ENCODE measurements at regions not wholly inside any gene's neighbourhood (a gene's known extent, or its start where the extent isn't known, plus 50 kb on each side); places are given as distances from the start of the nearest gene placed in this dataset.

DNA sequence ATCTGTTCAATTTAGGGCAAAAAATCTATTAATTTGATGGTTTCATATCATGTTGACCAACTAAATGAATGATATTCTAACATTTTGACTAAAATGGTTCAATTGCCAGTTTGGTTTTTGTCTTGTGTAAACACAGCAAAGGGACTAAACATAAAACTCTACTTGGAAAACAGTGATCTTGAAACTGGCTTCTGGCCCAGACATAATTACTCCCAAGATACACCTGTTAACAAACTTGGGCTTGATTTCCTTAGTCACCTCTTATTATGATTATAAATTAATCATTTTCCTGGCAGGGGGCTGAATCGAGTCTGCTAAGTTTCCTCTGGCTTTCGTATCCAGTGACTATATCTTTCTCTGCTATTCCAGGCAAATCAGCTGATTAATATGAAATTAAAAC is 78.0 kb upstream of the OXGR1 start:
- Histone ChIP-seq H3K4me2 (ENCODE audit: low read depth, low read length) (no peak overlapping the region), H3K9me2 (replicated peaks; ENCODE audit: insufficient read depth, low read length) (no peaks in the 10 kb centered on the region), H3K27me3 (replicated peaks; ENCODE audit: insufficient read depth, low read length) (no peaks in the 10 kb centered on the region), H4K20me1 (ENCODE audit: insufficient read depth, low read length) (no peaks in the 10 kb centered on the region), H2AFZ (ENCODE audit: low read length) (no peak overlapping the region), H3K9ac (ENCODE audit: low read length) (no peak overlapping the region), H3K27ac (ENCODE audit: low read length) (no peak overlapping the region), H3K36me3 (replicated peaks; ENCODE audit: insufficient read depth, low read length) (no peaks in the 10 kb centered on the region), H3K4me1 (ENCODE audit: low read length) (no peaks in the 10 kb centered on the region), H3K9me3 (replicated peaks; ENCODE audit: insufficient read depth, low read length) (no peaks in the 10 kb centered on the region), H3F3A (ENCODE audit: insufficient read depth, low read length) (no peaks in the 10 kb centered on the region), H3K79me2 (ENCODE audit: low read length) (no peaks in the 10 kb centered on the region), H3K4me3 (ENCODE audit: low read length) (no peak overlapping the region)
- TF ChIP-seq EZH2 (optimal IDR thresholded peaks at IDR 0.05; ENCODE audit: low read depth, low read length) (no peak), EZH2phosphoT487 (IDR thresholded peaks at IDR 0.05; ENCODE audit: low read length) (no peak), CTCF (IDR thresholded peaks at IDR 0.05; ENCODE audit: low read length) (no peak)
- DNase-seq, result no peak

DNA sequence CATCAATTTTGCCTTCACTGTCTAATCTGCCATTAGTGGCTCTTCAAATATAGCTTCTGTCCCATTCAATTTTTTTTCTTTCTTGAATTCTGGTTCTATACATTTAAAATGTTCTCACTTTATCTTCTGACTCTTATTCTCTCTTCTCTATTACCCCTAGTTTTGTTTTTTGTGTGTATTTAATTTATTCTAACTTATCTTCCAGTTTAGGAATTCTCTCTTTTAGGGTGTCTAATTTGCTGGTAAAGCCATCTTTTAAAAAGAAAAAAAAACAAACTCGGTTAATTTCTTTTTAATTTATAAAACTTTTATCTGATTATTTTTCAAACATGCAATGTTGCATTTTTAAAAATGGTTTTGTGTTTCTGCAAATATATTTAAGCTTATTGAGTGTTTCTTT is 80.3 kb upstream of the OXGR1 start:
- no peaks in the 10 kb centered on the region for H3K27me3 ChIP-seq (replicated peaks; ENCODE audit: insufficient read depth, low read length)
- H3K27ac ChIP-seq (ENCODE audit: low read length), result no peak overlapping the region
- TF ChIP-seq EZH2phosphoT487 (IDR thresholded peaks at IDR 0.05; ENCODE audit: low read length) (no peak), EZH2 (optimal IDR thresholded peaks at IDR 0.05; ENCODE audit: low read depth, low read length) (no peak), CTCF (IDR thresholded peaks at IDR 0.05; ENCODE audit: low read length) (no peak)
- H3K9me3 ChIP-seq (replicated peaks; ENCODE audit: insufficient read depth, low read length), result no peaks in the 10 kb centered on the region
- no peak for DNase-seq
- H3K4me2 ChIP-seq (ENCODE audit: low read depth, low read length), result no peak overlapping the region
- no peaks in the 10 kb centered on the region for H3K4me1 ChIP-seq (ENCODE audit: low read length)
- no peaks in the 10 kb centered on the region for H3F3A ChIP-seq (ENCODE audit: insufficient read depth, low read length)
- no peaks in the 10 kb centered on the region for H3K36me3 ChIP-seq (replicated peaks; ENCODE audit: insufficient read depth, low read length)
- no peaks in the 10 kb centered on the region for H3K9me2 ChIP-seq (replicated peaks; ENCODE audit: insufficient read depth, low read length)
- no peak overlapping the region for H2AFZ ChIP-seq (ENCODE audit: low read length)
- no peaks in the 10 kb centered on the region for H4K20me1 ChIP-seq (ENCODE audit: insufficient read depth, low read length)
- H3K9ac ChIP-seq (ENCODE audit: low read length), result no peak overlapping the region
- H3K79me2 ChIP-seq (ENCODE audit: low read length), result no peaks in the 10 kb centered on the region
- no peak overlapping the region for H3K4me3 ChIP-seq (ENCODE audit: low read length)

DNA sequence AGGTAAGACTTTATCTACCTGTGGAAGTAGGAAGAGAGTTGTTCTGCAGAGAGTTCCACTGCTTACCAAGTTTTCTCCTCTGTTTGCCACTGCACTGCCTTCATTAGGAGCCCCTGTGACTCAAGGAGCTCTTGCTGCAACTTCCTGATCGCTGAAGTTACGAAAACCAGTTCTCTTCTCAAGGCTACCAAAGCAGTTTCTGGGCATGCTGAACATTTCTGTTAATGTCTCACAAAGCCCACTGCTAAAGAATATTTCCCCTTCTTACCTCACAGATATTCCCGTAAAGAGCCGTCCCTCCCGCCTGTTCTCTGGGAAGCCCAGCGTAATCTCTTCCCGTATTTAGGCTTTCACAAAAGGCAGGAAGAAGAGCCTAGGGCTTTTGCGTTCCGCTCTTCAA is 82.6 kb upstream of the OXGR1 start:
- Histone ChIP-seq H2AFZ (ENCODE audit: low read length) (no peak overlapping the region), H3F3A (ENCODE audit: insufficient read depth, low read length) (no peaks in the 10 kb centered on the region), H3K36me3 (replicated peaks; ENCODE audit: insufficient read depth, low read length) (no peaks in the 10 kb centered on the region), H3K4me1 (ENCODE audit: low read length) (no peaks in the 10 kb centered on the region), H3K4me2 (ENCODE audit: low read depth, low read length) (no peak overlapping the region), H3K4me3 (ENCODE audit: low read length) (no peak overlapping the region), H3K27me3 (replicated peaks; ENCODE audit: insufficient read depth, low read length) (no peaks in the 10 kb centered on the region), H4K20me1 (ENCODE audit: insufficient read depth, low read length) (no peaks in the 10 kb centered on the region), H3K9me3 (replicated peaks; ENCODE audit: insufficient read depth, low read length) (no peaks in the 10 kb centered on the region), H3K27ac (ENCODE audit: low read length) (no peak overlapping the region), H3K9me2 (replicated peaks; ENCODE audit: insufficient read depth, low read length) (no peaks in the 10 kb centered on the region), H3K9ac (ENCODE audit: low read length) (no peak overlapping the region), H3K79me2 (ENCODE audit: low read length) (no peaks in the 10 kb centered on the region)
- no peak for TF ChIP-seq EZH2 (optimal IDR thresholded peaks at IDR 0.05; ENCODE audit: low read depth, low read length)
- TF ChIP-seq CTCF (IDR thresholded peaks at IDR 0.05; ENCODE audit: low read length), result no peak
- no peak for TF ChIP-seq EZH2phosphoT487 (IDR thresholded peaks at IDR 0.05; ENCODE audit: low read length)
- no peak for DNase-seq

All from MM.1S (cell line).